Neural cell (in vitro differentiated cells): ENCODE measurements at regions not wholly inside any gene's neighbourhood (a gene's known extent, or its start where the extent isn't known, plus 50 kb on each side); places are given as distances from the start of the nearest gene placed in this dataset.

Experiments used
- H2AFZ ChIP-seq: fragments of 200-600, 300-800 bp; sonication (generic), shearing (Covaris generic); 2 replicates; pipeline ENCODE4 v1.6.0; 2014; ENCODE audit warnings: low read depth, mild to moderate bottlenecking, antibody characterized with exemption, low read length, moderate library complexity
- H3F3A ChIP-seq: fragments of 200-600 bp; shearing (Covaris generic); 2 replicates; pipeline ENCODE4 v1.6.1; 2016; ENCODE audit warnings: mild to moderate bottlenecking, moderate library complexity, mixed read lengths, antibody characterized with exemption, low read length; ENCODE audit not compliant: insufficient read depth, poor library complexity, severe bottlenecking
- H3K27ac ChIP-seq: fragments of 200-600, 300-800 bp; sonication (generic), shearing (Covaris generic); 2 replicates; pipeline ENCODE4 v1.5.1; 2014; ENCODE audit warnings: mild to moderate bottlenecking, low read length, moderate library complexity
- H3K27me3 ChIP-seq: fragments of 300-800, 200-600 bp; sonication (generic), shearing (Covaris generic); 2 replicates; pipeline ENCODE4 v1.6.0; 2014; ENCODE audit warnings: mild to moderate bottlenecking, low read depth, low read length, moderate library complexity; ENCODE audit not compliant: insufficient read depth
- H3K36me3 ChIP-seq: fragments of 300-800, 200-600 bp; sonication (generic), shearing (Covaris generic); 2 replicates; pipeline ENCODE4 v1.5.1; 2014; ENCODE audit warnings: mild to moderate bottlenecking, antibody characterized with exemption, low read length, moderate library complexity; ENCODE audit not compliant: insufficient read depth
- H3K4me2 ChIP-seq: fragments of 300-800, 200-600 bp; sonication (generic), shearing (Covaris generic); 2 replicates; pipeline ENCODE4 v1.6.0; 2014; ENCODE audit warnings: mild to moderate bottlenecking, low read length
- H3K4me3 ChIP-seq: fragments of 300-800, 200-600 bp; sonication (generic), shearing (Covaris generic); 2 replicates; pipeline ENCODE4 v1.5.1; 2014; ENCODE audit warnings: mild to moderate bottlenecking, low read length, moderate library complexity
- H3K79me2 ChIP-seq: fragments of 200-600 bp; shearing (Covaris generic); replicated peaks from 2 replicates; pipeline ENCODE4 v1.6.0; 2014; ENCODE audit warnings: mild to moderate bottlenecking, low read length, moderate library complexity; ENCODE audit not compliant: insufficient read depth
- H3K9ac ChIP-seq: fragments of 300-800, 200-600 bp; sonication (generic), shearing (Covaris generic); 2 replicates; pipeline ENCODE4 v1.6.1; 2016; ENCODE audit warnings: mild to moderate bottlenecking, low read length, mixed read lengths
- H3K9me2 ChIP-seq: fragments of 200-600 bp; shearing (Covaris generic); 2 replicates; pipeline ENCODE4 v1.6.1; 2016; ENCODE audit warnings: mild to moderate bottlenecking, low read length, mixed read lengths; ENCODE audit not compliant: insufficient read depth
- H3K9me3 ChIP-seq: fragments of 200-600, 300-800 bp; sonication (generic), shearing (Covaris generic); 2 replicates; pipeline ENCODE4 v1.6.1; 2016; ENCODE audit warnings: mild to moderate bottlenecking, mixed run types, low read length, moderate library complexity, mixed read lengths
- H4K20me1 ChIP-seq: fragments of 200-600 bp; shearing (Covaris generic); 2 replicates; pipeline ENCODE4 v1.6.1; 2016; ENCODE audit warnings: mild to moderate bottlenecking, mixed run types; ENCODE audit not compliant: insufficient read depth
- EP300 ChIP-seq: fragments of 450-650 bp; conservative IDR thresholded peaks from 2 replicates; pipeline ENCODE4 v1.6.1; 2014; ENCODE audit warnings: antibody characterized with exemption, mild to moderate bottlenecking, moderate library complexity; ENCODE audit not compliant: poor library complexity, severe bottlenecking
- EZH2 ChIP-seq: fragments of 200-600, 300-800 bp; shearing (Covaris generic), sonication (generic); IDR thresholded peaks from 2 replicates; pipeline ENCODE4 v1.6.1; 2014; ENCODE audit warnings: antibody characterized with exemption, low read length, borderline replicate concordance, mild to moderate bottlenecking; ENCODE audit not compliant: insufficient read depth, poor library complexity, severe bottlenecking
- MXI1 ChIP-seq: fragments of 450-650 bp; conservative IDR thresholded peaks from 2 replicates; pipeline ENCODE4 v1.6.1; 2014; ENCODE audit warnings: antibody characterized with exemption, mild to moderate bottlenecking; ENCODE audit not compliant: poor library complexity, severe bottlenecking
- POLR2AphosphoS5 ChIP-seq: IDR thresholded peaks from 2 replicates; pipeline ENCODE4 v1.6.1; 2012
- RAD21 ChIP-seq: fragments of 450-650 bp; conservative IDR thresholded peaks from 2 replicates; pipeline ENCODE4 v1.6.1; 2014; ENCODE audit warnings: antibody characterized with exemption, mild to moderate bottlenecking, moderate library complexity
- SMC3 ChIP-seq: fragments of 450-650 bp; conservative IDR thresholded peaks from 2 replicates; pipeline ENCODE4 v1.6.1; 2014; ENCODE audit warnings: antibody characterized with exemption, mild to moderate bottlenecking, moderate library complexity; ENCODE audit not compliant: poor library complexity
- TAF1 ChIP-seq: IDR thresholded peaks from 2 replicates; pipeline ENCODE4 v1.6.1; 2012; ENCODE audit warnings: low read depth
- TF ChIP-seq, protein P1 (sequence below): IDR thresholded peaks from 2 replicates; pipeline ENCODE4 v1.6.1; 2012; ENCODE audit warnings: borderline replicate concordance
- TF ChIP-seq, protein P2 (sequence below): fragments of 450-650 bp; IDR thresholded peaks from 2 replicates; pipeline ENCODE4 v1.5.1; 2014; ENCODE audit warnings: antibody characterized with exemption, mild to moderate bottlenecking, moderate library complexity; ENCODE audit not compliant: poor library complexity, severe bottlenecking

DNA sequence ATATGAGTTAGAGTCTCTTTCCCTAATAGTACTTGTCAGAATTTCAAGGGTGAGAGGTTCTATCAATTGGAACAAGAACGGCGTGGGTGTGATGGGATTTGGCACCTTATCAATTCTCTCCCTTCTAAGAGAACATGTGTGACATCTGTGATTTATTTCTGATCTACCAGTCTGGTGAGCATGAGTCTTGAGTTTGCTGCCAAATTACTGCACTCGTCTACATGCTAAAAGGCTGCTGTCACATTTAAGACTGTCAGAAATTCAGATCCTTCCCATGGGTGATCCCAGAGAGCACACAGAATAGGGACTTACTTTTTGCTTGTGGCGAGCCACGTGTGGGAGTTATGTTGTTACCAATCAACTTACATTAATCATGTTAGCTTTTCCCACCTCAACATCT lies 370.2 kb upstream of the SASH1 start:
- no peaks in the 10 kb centered on the region for H3K79me2 ChIP-seq
- TF ChIP-seq MXI1 (no peak), SMC3 (no peak), EP300 (peak; percentile 86), EZH2 (no peak), POLR2AphosphoS5 (peak; percentile 62), TAF1 (no peak), RAD21 (no peak)
- TF ChIP-seq, protein P1, sequence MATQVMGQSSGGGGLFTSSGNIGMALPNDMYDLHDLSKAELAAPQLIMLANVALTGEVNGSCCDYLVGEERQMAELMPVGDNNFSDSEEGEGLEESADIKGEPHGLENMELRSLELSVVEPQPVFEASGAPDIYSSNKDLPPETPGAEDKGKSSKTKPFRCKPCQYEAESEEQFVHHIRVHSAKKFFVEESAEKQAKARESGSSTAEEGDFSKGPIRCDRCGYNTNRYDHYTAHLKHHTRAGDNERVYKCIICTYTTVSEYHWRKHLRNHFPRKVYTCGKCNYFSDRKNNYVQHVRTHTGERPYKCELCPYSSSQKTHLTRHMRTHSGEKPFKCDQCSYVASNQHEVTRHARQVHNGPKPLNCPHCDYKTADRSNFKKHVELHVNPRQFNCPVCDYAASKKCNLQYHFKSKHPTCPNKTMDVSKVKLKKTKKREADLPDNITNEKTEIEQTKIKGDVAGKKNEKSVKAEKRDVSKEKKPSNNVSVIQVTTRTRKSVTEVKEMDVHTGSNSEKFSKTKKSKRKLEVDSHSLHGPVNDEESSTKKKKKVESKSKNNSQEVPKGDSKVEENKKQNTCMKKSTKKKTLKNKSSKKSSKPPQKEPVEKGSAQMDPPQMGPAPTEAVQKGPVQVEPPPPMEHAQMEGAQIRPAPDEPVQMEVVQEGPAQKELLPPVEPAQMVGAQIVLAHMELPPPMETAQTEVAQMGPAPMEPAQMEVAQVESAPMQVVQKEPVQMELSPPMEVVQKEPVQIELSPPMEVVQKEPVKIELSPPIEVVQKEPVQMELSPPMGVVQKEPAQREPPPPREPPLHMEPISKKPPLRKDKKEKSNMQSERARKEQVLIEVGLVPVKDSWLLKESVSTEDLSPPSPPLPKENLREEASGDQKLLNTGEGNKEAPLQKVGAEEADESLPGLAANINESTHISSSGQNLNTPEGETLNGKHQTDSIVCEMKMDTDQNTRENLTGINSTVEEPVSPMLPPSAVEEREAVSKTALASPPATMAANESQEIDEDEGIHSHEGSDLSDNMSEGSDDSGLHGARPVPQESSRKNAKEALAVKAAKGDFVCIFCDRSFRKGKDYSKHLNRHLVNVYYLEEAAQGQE, result no peak
- TF ChIP-seq, protein P2, sequence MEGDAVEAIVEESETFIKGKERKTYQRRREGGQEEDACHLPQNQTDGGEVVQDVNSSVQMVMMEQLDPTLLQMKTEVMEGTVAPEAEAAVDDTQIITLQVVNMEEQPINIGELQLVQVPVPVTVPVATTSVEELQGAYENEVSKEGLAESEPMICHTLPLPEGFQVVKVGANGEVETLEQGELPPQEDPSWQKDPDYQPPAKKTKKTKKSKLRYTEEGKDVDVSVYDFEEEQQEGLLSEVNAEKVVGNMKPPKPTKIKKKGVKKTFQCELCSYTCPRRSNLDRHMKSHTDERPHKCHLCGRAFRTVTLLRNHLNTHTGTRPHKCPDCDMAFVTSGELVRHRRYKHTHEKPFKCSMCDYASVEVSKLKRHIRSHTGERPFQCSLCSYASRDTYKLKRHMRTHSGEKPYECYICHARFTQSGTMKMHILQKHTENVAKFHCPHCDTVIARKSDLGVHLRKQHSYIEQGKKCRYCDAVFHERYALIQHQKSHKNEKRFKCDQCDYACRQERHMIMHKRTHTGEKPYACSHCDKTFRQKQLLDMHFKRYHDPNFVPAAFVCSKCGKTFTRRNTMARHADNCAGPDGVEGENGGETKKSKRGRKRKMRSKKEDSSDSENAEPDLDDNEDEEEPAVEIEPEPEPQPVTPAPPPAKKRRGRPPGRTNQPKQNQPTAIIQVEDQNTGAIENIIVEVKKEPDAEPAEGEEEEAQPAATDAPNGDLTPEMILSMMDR, result no peak
- H3K27ac ChIP-seq, result peak overlapping the region; percentile 65
- no peak overlapping the region for H3K9ac ChIP-seq
- H4K20me1 ChIP-seq, result no peaks in the 10 kb centered on the region
- no peaks in the 10 kb centered on the region for H3K36me3 ChIP-seq
- no peaks in the 10 kb centered on the region for H3F3A ChIP-seq
- H3K9me2 ChIP-seq, result no peaks in the 10 kb centered on the region
- no peaks in the 10 kb centered on the region for H3K27me3 ChIP-seq
- H2AFZ ChIP-seq, result no peak overlapping the region
- H3K4me3 ChIP-seq, result no peak overlapping the region
- H3K4me2 ChIP-seq, result no peak overlapping the region
- H3K9me3 ChIP-seq, result no peaks in the 10 kb centered on the region

DNA sequence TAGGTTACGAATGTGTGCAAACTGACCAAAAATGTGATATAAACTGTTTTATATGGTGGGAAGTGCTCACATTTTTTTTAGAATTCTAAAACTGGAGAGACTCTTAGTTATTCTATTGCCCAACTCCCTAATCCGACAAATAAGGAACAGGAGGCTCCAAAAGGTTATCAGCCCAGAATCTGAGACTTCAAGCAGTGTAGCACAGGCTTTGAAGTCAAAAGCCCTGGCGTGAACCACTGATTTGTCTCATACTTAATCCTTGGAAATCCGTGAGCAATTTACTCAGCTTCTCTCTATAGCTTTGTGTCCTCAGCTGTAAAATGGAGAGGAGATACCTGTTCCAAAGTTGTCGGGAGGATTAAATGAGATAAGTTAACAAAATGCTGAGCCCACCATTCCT lies 368.8 kb upstream of the SASH1 start:
- H3K27ac ChIP-seq, result no peak overlapping the region
- no peaks in the 10 kb centered on the region for H3K27me3 ChIP-seq
- TF ChIP-seq, protein P2, result no peak
- TF ChIP-seq EZH2 (no peak), EP300 (no peak), RAD21 (no peak), MXI1 (no peak), POLR2AphosphoS5 (no peak), SMC3 (no peak), TAF1 (no peak)
- TF ChIP-seq, protein P1, result no peak
- no peaks in the 10 kb centered on the region for H3F3A ChIP-seq
- no peaks in the 10 kb centered on the region for H3K36me3 ChIP-seq
- H3K4me2 ChIP-seq, result no peak overlapping the region
- no peaks in the 10 kb centered on the region for H3K79me2 ChIP-seq
- no peak overlapping the region for H3K4me3 ChIP-seq
- no peaks in the 10 kb centered on the region for H4K20me1 ChIP-seq
- H3K9ac ChIP-seq, result no peak overlapping the region
- H3K9me2 ChIP-seq, result no peaks in the 10 kb centered on the region
- H3K9me3 ChIP-seq, result no peaks in the 10 kb centered on the region
- no peak overlapping the region for H2AFZ ChIP-seq
